ENCODE measurements at regions not wholly inside any gene's neighbourhood (a gene's known extent, or its start where the extent isn't known, plus 50 kb on each side); places are given as distances from the start of the nearest gene placed in this dataset.

DNA sequence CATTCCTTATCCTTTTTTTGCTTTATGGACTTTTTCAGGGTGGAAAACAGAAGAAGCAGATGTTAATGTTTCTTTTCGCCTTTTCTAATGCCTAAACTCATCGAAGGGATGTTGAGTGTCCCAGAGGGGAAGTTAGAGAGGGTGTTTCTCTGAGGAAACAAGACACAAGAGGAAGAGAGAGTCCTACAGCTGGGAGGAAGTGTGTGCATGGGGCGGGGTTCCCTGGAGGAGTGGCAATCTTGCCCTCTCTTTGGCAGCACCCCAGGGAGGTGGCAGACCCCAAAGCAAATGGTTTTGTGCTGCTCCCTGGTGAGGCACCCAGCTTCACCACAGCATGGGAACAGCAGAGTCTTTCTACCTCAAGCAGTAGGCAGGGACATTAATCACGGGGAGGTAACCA is 377.6 kb downstream of the RND3 start:
- TF ChIP-seq, protein P1, sequence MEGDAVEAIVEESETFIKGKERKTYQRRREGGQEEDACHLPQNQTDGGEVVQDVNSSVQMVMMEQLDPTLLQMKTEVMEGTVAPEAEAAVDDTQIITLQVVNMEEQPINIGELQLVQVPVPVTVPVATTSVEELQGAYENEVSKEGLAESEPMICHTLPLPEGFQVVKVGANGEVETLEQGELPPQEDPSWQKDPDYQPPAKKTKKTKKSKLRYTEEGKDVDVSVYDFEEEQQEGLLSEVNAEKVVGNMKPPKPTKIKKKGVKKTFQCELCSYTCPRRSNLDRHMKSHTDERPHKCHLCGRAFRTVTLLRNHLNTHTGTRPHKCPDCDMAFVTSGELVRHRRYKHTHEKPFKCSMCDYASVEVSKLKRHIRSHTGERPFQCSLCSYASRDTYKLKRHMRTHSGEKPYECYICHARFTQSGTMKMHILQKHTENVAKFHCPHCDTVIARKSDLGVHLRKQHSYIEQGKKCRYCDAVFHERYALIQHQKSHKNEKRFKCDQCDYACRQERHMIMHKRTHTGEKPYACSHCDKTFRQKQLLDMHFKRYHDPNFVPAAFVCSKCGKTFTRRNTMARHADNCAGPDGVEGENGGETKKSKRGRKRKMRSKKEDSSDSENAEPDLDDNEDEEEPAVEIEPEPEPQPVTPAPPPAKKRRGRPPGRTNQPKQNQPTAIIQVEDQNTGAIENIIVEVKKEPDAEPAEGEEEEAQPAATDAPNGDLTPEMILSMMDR (IDR thresholded peaks at IDR 0.05): no peak
- no peak for TF ChIP-seq ZFX (IDR thresholded peaks at IDR 0.05; ENCODE audit: borderline replicate concordance)
